IMR-90 (cell line): ENCODE measurements at regions not wholly inside any gene's neighbourhood (a gene's known extent, or its start where the extent isn't known, plus 50 kb on each side); places are given as distances from the start of the nearest gene placed in this dataset.

ENCODE experiments used
- ATAC-seq: fragments of 200-7000 bp; cut with Tn5 transposase; 2 replicates; pipeline ENCODE4 v1.9.1; 2020; ENCODE audit warnings: low read depth, mild to moderate bottlenecking, moderate library complexity
- BruUV-seq: library from RNA; stranded (reverse); fragments of 400-500 nt; replicated peaks from 2 replicates; lab custom pipeline; 2021; lab: Mats Ljungman, UMichigan
- CTCF ChIA-PET: fragments of 300-600 bp; formaldehyde crosslinking; extraction: SDS; loops from one replicate; lab custom pipeline; 2021; ENCODE audit warnings: antibody characterized with exemption; lab: Yijun Ruan, JAX
- POLR2A ChIA-PET: fragments of 300-600 bp; sonication (Branson Sonifier 250); formaldehyde crosslinking; loops from one replicate; lab custom pipeline; 2022; ENCODE audit warnings: antibody characterized with exemption; ENCODE audit not compliant: unreplicated experiment; lab: Charles Lee
- DNase-seq: peaks from one replicate; pipeline ENCODE4 v3.0.0; 2013
- H2AFZ ChIP-seq: replicated peaks from 2 replicates; pipeline ENCODE3; 2013; ENCODE audit warnings: low read length, mild to moderate bottlenecking; ENCODE audit not compliant: poor library complexity
- H2AK5ac ChIP-seq: 2 replicates; pipeline ENCODE4 v1.6.1; 2013; ENCODE audit warnings: low read depth, low read length, inconsistent platforms
- H2AK9ac ChIP-seq: replicated peaks from 2 replicates; pipeline ENCODE3; 2013; ENCODE audit warnings: mild to moderate bottlenecking, low read depth, low read length, moderate library complexity; ENCODE audit not compliant: poor library complexity
- H2BK120ac ChIP-seq: 2 replicates; pipeline ENCODE4 v1.6.1; 2013; ENCODE audit warnings: low read depth, low read length, inconsistent platforms
- H2BK15ac ChIP-seq: 3 replicates; pipeline ENCODE4 v1.6.1; 2013; ENCODE audit warnings: low read depth, low read length, inconsistent platforms
- H2BK20ac ChIP-seq: 2 replicates; pipeline ENCODE4 v1.6.1; 2013; ENCODE audit warnings: low read depth, mild to moderate bottlenecking, inconsistent platforms, low read length, moderate library complexity
- H2BK5ac ChIP-seq: 2 replicates; pipeline ENCODE4 v1.6.1; 2013; ENCODE audit warnings: mild to moderate bottlenecking, low read depth, low read length, inconsistent platforms; ENCODE audit not compliant: poor library complexity, severe bottlenecking
- H3K14ac ChIP-seq: replicated peaks from 2 replicates; pipeline ENCODE4 v1.6.1; 2013; ENCODE audit warnings: low read depth, low read length, inconsistent platforms
- H3K18ac ChIP-seq: 2 replicates; pipeline ENCODE4 v1.6.1; 2013; ENCODE audit warnings: low read depth, low read length, control low read depth
- H3K23ac ChIP-seq: 2 replicates; pipeline ENCODE4 v1.6.1; 2013; ENCODE audit warnings: low read depth, low read length, inconsistent platforms
- H3K27ac ChIP-seq: 2 replicates; pipeline ENCODE4 v1.5.1; 2013; ENCODE audit warnings: mild to moderate bottlenecking, control low read depth, low read length; ENCODE audit not compliant: insufficient read depth
- H3K27me3 ChIP-seq: 2 replicates; pipeline ENCODE4 v1.6.1; 2013; ENCODE audit warnings: low read length; ENCODE audit not compliant: control insufficient read depth, insufficient read depth
- H3K36me3 ChIP-seq: 2 replicates; pipeline ENCODE4 v1.6.1; 2013; ENCODE audit warnings: low read length, mixed read lengths; ENCODE audit not compliant: control insufficient read depth, insufficient read depth
- H3K4ac ChIP-seq: 2 replicates; pipeline ENCODE4 v1.6.1; 2013; ENCODE audit warnings: low read depth, low read length, inconsistent platforms
- H3K4me1 ChIP-seq: 2 replicates; pipeline ENCODE4 v1.6.1; 2013; ENCODE audit warnings: low read length, mixed read lengths; ENCODE audit not compliant: control insufficient read depth, insufficient read depth
- H3K4me2 ChIP-seq: 2 replicates; pipeline ENCODE4 v1.6.1; 2013; ENCODE audit warnings: low read depth, mild to moderate bottlenecking, control low read depth, low read length, moderate library complexity
- H3K4me3 ChIP-seq: 2 replicates; pipeline ENCODE4 v1.5.1; 2013; ENCODE audit warnings: low read depth, mild to moderate bottlenecking, control low read depth, low read length, moderate library complexity; ENCODE audit not compliant: insufficient read depth
- H3K56ac ChIP-seq: 2 replicates; pipeline ENCODE4 v1.6.1; 2013; ENCODE audit warnings: low read length, inconsistent platforms; ENCODE audit not compliant: insufficient read depth; ENCODE audit errors: extremely low read depth
- H3K79me1 ChIP-seq, 2 experiments: 2 replicates each; pipeline ENCODE4 v1.6.1; 2013; ENCODE audit warnings: low read length in 2 of 2, inconsistent platforms in 1 of 2, low read depth in 1 of 2
- H3K9ac ChIP-seq: 2 replicates; pipeline ENCODE4 v1.6.1; 2013; ENCODE audit warnings: low read depth, low read length, control low read depth
- H3K9me1 ChIP-seq: 2 replicates; pipeline ENCODE4 v1.6.1; 2013; ENCODE audit warnings: low read length, inconsistent platforms; ENCODE audit not compliant: insufficient read depth
- H3K9me3 ChIP-seq: 2 replicates; pipeline ENCODE4 v1.6.1; 2013; ENCODE audit warnings: low read length; ENCODE audit not compliant: control insufficient read depth, insufficient read depth
- H4K20me1 ChIP-seq: 2 replicates; pipeline ENCODE4 v1.6.1; 2013; ENCODE audit warnings: low read length, inconsistent platforms; ENCODE audit not compliant: insufficient read depth
- H4K5ac ChIP-seq: 2 replicates; pipeline ENCODE4 v1.6.1; 2013; ENCODE audit warnings: mild to moderate bottlenecking, low read depth, low read length, control low read depth
- H4K8ac ChIP-seq, 2 experiments: 2 replicates each; pipeline ENCODE4 v1.6.1; 2013; ENCODE audit warnings: low read depth in 2 of 2, low read length in 2 of 2, control low read depth in 1 of 2, inconsistent platforms in 1 of 2
- H4K91ac ChIP-seq: 2 replicates; pipeline ENCODE4 v1.6.1; 2013; ENCODE audit warnings: low read depth, low read length, inconsistent platforms; ENCODE audit not compliant: insufficient read depth
- BHLHE40 ChIP-seq: fragments of 150-350 bp; IDR thresholded peaks from 2 replicates; pipeline ENCODE4 v1.6.1; 2016; ENCODE audit warnings: mild to moderate bottlenecking, low read depth, low read length
- CEBPB ChIP-seq: IDR thresholded peaks from 2 replicates; pipeline ENCODE4 v1.6.1; 2012; ENCODE audit warnings: low read depth, low read length, improper control_type of control experiment
- CHD1 ChIP-seq: IDR thresholded peaks from 2 replicates; pipeline ENCODE4 v1.6.1; 2012; ENCODE audit warnings: low read depth, low read length, improper control_type of control experiment
- FOS ChIP-seq: fragments of 150-350 bp; IDR thresholded peaks from 2 replicates; pipeline ENCODE4 v1.6.1; 2016; ENCODE audit warnings: low read depth, low read length
- MAFK ChIP-seq: IDR thresholded peaks from 2 replicates; pipeline ENCODE4 v1.6.1; 2012; ENCODE audit warnings: low read depth, low read length, improper control_type of control experiment
- MAZ ChIP-seq: IDR thresholded peaks from 2 replicates; pipeline ENCODE4 v1.6.1; 2012; ENCODE audit warnings: low read depth, mild to moderate bottlenecking, low read length, improper control_type of control experiment, moderate library complexity, borderline replicate concordance
- MXI1 ChIP-seq: IDR thresholded peaks from 2 replicates; pipeline ENCODE4 v1.6.1; 2012; ENCODE audit warnings: low read depth, mild to moderate bottlenecking, low read length, moderate library complexity, borderline replicate concordance
- NFE2L2 ChIP-seq: fragments of 150-350 bp; IDR thresholded peaks from 2 replicates; pipeline ENCODE4 v1.6.1; 2016; ENCODE audit warnings: low read depth, mild to moderate bottlenecking, low read length
- POLR2A ChIP-seq: IDR thresholded peaks from 2 replicates; pipeline ENCODE4 v1.6.1; 2012; ENCODE audit warnings: mild to moderate bottlenecking, low read depth, low read length
- RAD21 ChIP-seq: IDR thresholded peaks from 2 replicates; pipeline ENCODE4 v1.6.1; 2012; ENCODE audit warnings: low read length, improper control_type of control experiment
- RCOR1 ChIP-seq: IDR thresholded peaks from 2 replicates; pipeline ENCODE4 v1.6.1; 2012; ENCODE audit warnings: mild to moderate bottlenecking, low read length, improper control_type of control experiment; ENCODE audit not compliant: insufficient replicate concordance
- RFX5 ChIP-seq: IDR thresholded peaks from 2 replicates; pipeline ENCODE4 v1.8.0; 2012; ENCODE audit warnings: low read depth, mild to moderate bottlenecking, low read length, moderate library complexity
- SMC3 ChIP-seq: fragments of 150-350 bp; IDR thresholded peaks from 2 replicates; pipeline ENCODE4 v1.6.1; 2016; ENCODE audit warnings: low read depth, mild to moderate bottlenecking, antibody characterized with exemption, low read length, moderate library complexity
- WGBS, 2 experiments: methylation state at CpG; one replicate each; pipeline versions ENCODE4 v1.1.5 to v1.1.7; 2013; ENCODE audit warnings: missing lambda C conversion rate in 2 of 2; ENCODE audit not compliant: insufficient read length in 1 of 2; ENCODE audit errors: extremely low coverage in 2 of 2; 5-methylcytosine and 5-hydroxymethylcytosine counted together
- dilution Hi-C: fragments of 300-500 bp; cut with HindIII; formaldehyde crosslinking; loops from one replicate; pipeline ENCODE4 v1.14.3; 2018; ENCODE audit warnings: low sequenced_read_pairs; ENCODE audit not compliant: unreplicated experiment
- in situ Hi-C: fragments of 300-500 bp; cut with MboI; formaldehyde crosslinking; loops from 3 replicates; pipeline ENCODE4 v1.14.3; 2019; ENCODE audit warnings: low sequenced_read_pairs, inconsistent platforms, mixed read lengths
- intact Hi-C: fragments of 100-400 bp; cut with micrococcal nuclease; formaldehyde crosslinking; loops from 2 replicates; pipeline ENCODE4 v1.10.0; 2022
- TF ChIP-seq, protein P1 (sequence below): conservative IDR thresholded peaks from 2 replicates; pipeline ENCODE4 v1.5.1; 2012; ENCODE audit warnings: mild to moderate bottlenecking, low read depth, low read length, improper control_type of control experiment
- TF ChIP-seq, protein P2 (sequence below): fragments of 150-350 bp; IDR thresholded peaks from 2 replicates; pipeline ENCODE4 v1.6.1; 2016; ENCODE audit warnings: low read depth, mild to moderate bottlenecking, low read length, moderate library complexity, borderline replicate concordance
- TF ChIP-seq, protein P3 (sequence below): fragments of 150-350 bp; IDR thresholded peaks from 2 replicates; pipeline ENCODE4 v1.6.1; 2017; ENCODE audit warnings: mild to moderate bottlenecking, antibody characterized with exemption, low read length, low read depth

DNA sequence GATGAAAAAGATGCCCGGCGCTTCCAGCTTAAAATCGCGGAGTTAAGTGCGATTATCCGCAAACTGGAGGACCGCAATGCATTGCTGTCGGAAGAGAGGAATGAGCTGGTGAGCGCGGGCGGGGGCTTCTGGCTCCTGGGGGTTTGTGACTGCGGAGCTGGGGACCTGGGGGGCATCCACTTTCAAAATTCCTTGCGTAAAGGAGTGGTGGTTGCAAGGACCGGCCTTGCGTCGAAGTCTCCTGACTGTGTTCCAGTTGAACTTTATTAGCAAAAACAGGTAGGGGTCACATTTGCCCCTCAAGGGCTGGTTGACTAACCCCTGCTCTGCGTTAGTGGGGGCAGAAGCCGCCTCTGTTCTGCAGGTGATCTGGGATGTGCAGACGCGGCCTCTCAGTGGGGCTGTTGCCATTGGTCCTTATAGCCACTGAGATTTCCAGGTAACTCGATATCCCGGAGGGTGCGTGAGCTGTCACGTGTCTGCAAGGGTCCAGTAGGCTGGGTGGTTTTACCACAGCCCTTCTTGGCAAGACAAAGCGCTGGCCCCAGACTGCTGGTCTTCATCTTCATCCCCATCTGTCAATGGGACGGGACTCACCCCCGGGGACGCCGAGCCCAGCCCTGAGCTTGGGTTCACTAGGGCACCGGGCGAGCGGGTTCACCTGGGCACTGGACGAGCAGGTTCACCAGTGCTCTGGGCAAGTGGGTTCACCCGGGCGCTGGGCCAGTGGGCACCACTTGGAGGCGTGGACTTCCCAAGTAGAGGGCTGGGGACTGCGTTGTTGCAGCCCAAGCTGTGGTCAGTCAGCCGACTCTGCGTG lies 51.5 kb upstream of the DPYSL4 start:
- Histone ChIP-seq H4K5ac (no peak overlapping the region), H2BK20ac (no peak overlapping the region), H3K23ac (no peak overlapping the region), H3K9ac (no peak overlapping the region), H3K27me3 (peaks cover 5% of the 10 kb centered on the region), H3K14ac (no peak overlapping the region), H4K20me1 (no peaks in the 10 kb centered on the region), H3K4me2 (no peak overlapping the region), H2BK15ac (no peak overlapping the region), H3K18ac (no peak overlapping the region), H3K79me1 (no peaks in the 10 kb centered on the region), H3K4ac (no peak overlapping the region), H2AK9ac (no peak overlapping the region), H3K27ac (no peak overlapping the region), H3K36me3 (no peaks in the 10 kb centered on the region), H3K4me3 (no peak overlapping the region), H3K4me1 (no peaks in the 10 kb centered on the region), H2BK120ac (no peak overlapping the region), H4K8ac (no peak overlapping the region), H3K56ac (no peak overlapping the region), H3K9me1 (no peaks in the 10 kb centered on the region), H2BK5ac (no peak overlapping the region), H4K91ac (no peak overlapping the region), H2AFZ (no peak overlapping the region), H2AK5ac (no peak overlapping the region), H3K9me3 (no peaks in the 10 kb centered on the region)
- intact Hi-C loops = no loop called here
- ATAC-seq (no peak), DNase-seq (no peak)
- BruUV-seq = no TSS peak
- ChIA-PET POLR2A (no interaction called here), CTCF (no interaction called here)
- TF ChIP-seq RAD21 (no peak), SMC3 (no peak), FOS (no peak), CEBPB (no peak), RCOR1 (no peak), CHD1 (no peak), RFX5 (no peak), MXI1 (no peak), BHLHE40 (no peak), POLR2A (no peak), NFE2L2 (no peak), MAZ (no peak), MAFK (no peak)
- TF ChIP-seq, protein P1, sequence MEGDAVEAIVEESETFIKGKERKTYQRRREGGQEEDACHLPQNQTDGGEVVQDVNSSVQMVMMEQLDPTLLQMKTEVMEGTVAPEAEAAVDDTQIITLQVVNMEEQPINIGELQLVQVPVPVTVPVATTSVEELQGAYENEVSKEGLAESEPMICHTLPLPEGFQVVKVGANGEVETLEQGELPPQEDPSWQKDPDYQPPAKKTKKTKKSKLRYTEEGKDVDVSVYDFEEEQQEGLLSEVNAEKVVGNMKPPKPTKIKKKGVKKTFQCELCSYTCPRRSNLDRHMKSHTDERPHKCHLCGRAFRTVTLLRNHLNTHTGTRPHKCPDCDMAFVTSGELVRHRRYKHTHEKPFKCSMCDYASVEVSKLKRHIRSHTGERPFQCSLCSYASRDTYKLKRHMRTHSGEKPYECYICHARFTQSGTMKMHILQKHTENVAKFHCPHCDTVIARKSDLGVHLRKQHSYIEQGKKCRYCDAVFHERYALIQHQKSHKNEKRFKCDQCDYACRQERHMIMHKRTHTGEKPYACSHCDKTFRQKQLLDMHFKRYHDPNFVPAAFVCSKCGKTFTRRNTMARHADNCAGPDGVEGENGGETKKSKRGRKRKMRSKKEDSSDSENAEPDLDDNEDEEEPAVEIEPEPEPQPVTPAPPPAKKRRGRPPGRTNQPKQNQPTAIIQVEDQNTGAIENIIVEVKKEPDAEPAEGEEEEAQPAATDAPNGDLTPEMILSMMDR = no peak
- TF ChIP-seq, protein P2, sequence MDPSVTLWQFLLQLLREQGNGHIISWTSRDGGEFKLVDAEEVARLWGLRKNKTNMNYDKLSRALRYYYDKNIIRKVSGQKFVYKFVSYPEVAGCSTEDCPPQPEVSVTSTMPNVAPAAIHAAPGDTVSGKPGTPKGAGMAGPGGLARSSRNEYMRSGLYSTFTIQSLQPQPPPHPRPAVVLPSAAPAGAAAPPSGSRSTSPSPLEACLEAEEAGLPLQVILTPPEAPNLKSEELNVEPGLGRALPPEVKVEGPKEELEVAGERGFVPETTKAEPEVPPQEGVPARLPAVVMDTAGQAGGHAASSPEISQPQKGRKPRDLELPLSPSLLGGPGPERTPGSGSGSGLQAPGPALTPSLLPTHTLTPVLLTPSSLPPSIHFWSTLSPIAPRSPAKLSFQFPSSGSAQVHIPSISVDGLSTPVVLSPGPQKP = no peak
- TF ChIP-seq, protein P3, sequence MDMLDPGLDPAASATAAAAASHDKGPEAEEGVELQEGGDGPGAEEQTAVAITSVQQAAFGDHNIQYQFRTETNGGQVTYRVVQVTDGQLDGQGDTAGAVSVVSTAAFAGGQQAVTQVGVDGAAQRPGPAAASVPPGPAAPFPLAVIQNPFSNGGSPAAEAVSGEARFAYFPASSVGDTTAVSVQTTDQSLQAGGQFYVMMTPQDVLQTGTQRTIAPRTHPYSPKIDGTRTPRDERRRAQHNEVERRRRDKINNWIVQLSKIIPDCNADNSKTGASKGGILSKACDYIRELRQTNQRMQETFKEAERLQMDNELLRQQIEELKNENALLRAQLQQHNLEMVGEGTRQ = no peak
- dilution Hi-C loops = no loop called here
- in situ Hi-C loops = loop anchor here (10.0 kb wide), 1 partner anchor 250 kb away; no protein-coding TSS in a partner anchor
- WGBS, 2 experiments = 83% methylated on average over 26 of the region's 39 CpGs; no CpG with 5 or more reads in 1 of the 2 experiments
